GM19463 (cell line): ENCODE measurements at regions not wholly inside any gene's neighbourhood (a gene's known extent, or its start where the extent isn't known, plus 50 kb on each side); places are given as distances from the start of the nearest gene placed in this dataset.

Source experiments
- ATAC-seq: cut with Tn5 transposase; IDR thresholded peaks from one replicate; pipeline ENCODE4 v1.9.1; 2021; ENCODE audit warnings: mild to moderate bottlenecking, moderate library complexity; ENCODE audit not compliant: unreplicated experiment

DNA sequence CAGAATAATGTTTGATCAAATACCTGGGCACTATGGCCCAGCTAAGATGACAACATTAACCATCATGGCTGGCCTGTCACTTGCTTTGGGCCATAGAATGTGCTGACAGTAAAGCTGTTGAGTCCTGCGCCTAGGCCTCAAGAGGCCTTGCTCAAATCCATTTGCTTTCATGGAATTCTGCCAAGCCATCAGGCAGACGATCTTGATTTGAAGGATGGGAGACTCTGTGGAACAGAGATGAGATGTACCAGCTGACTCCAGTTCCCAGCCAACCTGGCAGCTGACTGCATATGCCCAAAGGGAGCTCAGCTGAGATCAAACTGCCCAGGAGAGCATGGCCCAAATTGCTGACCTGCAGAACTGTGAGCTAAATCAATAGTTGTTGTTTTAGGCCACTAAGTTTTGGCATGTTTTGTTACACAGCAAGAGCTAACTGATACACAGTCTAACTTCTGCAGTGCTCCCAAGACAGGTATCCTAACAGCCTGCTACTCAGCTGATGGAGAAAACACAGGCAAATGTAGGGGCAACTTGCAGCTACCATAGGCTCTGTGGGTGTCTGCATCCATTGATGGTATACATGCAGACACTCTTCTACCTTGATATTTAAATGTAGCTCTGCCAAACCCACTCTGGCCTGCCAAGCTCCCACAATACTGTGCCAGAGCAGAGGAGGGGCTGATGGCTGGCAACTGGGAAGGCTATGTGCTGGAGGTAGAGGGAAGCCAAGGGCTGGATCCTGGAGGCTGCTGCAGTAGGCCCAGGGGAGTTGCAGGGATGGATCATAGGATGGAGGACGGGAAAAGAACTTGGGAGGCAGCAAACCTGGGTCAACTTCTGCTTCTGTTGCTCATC, 55.2 kb upstream of the RNF24 start:
- no peak for ATAC-seq

DNA sequence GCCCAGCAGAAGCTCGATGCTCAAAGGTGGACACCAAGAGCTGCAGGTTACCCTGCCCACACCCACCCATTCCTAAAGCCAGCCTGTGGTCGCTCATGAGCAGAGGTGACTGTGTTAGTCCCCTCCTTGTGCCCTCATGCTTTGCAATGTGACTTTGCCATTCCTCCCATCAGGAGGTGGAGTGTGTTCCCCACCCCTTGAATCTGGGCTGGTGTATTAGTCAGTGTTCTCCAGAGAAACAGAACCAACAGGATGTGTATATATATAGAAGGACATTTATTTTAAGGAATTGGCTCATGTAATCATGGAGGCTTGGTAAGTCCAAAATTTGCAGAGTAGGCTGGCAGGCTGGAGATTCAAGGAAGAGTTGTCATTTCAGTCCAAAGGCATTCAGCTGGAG, 54.4 kb upstream of the RNF24 start:
- no peak for ATAC-seq

DNA sequence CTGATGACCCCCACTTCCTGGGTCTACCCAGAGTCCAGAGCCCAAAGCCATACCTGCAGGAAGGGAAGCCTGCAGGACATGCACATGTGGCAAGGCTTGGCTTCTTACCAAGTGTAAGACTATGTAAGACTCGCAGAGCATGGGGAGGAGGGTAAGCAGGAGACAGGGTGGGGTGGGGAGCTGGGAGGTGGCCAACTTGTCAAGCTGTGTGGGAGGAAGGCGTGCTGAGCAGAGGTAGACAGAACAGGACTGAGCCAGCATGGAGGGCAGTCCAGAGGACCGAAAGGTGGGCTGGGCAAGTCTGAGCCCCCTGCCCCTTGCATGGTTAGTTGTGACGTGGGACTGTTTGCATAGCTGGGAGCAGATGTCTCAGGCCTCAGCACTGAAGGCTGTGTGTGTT, 53.4 kb upstream of the RNF24 start:
- no peak for ATAC-seq

DNA sequence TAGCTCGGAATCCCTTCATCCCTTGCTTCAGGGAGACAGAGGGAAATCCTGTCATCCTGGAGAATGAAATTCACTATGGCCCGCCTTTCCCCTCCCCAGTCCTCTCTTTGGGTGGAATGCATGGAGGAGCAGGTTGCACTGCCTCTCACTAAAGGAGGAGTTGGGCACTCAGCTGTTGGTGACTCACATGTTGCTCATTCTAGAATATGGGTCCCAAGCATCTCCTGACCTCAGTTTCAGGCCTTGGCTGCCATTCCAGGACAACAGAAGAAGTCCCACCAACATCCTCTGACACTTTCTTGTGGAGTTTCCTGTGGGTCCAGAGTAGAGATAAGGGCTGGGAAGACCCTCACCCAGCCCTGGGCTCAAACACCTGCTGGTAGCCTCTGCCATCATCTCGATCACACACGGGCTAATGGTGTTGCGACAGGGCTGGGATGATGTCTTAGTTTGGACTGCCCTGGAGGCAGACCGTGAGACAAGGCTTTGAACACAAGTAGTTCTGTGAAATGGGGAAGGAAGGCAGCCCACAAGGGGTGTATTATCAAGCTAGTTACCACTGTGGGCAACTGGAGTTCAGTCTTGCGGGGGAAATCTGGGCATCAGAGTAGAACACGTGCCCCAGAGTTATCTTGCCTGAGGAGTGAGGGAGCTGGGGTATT, 52.4 kb upstream of the RNF24 start:
- no peak for ATAC-seq

GRCh38 chr20:4066551-4066950, 51.2 kb upstream of the RNF24 start:
- no peak for ATAC-seq

DNA sequence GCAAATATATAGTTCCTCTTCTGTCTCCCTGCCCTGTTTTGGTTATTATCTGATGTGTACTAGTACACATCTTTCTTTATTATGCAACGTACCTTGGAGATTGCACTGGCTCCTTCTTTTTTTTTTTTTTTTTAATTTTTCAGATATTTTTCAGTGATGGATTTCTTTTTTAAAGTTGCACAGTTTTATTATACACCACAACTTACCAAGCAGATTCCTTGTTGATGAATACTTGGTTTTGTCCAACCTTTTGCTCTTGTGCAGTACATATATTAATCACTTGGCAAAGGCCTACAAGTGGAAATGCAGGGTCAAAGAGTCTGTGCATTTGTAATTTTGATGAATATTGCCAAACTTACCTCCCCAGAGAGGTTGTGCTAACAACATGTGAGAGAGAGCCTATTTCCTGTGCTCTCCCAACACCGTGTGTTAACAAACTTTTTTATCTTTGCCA, 50.1 kb upstream of the RNF24 start:
- no peak for ATAC-seq
